ENCODE measurements at regions not wholly inside any gene's neighbourhood (a gene's known extent, or its start where the extent isn't known, plus 50 kb on each side); places are given as distances from the start of the nearest gene placed in this dataset.

DNA sequence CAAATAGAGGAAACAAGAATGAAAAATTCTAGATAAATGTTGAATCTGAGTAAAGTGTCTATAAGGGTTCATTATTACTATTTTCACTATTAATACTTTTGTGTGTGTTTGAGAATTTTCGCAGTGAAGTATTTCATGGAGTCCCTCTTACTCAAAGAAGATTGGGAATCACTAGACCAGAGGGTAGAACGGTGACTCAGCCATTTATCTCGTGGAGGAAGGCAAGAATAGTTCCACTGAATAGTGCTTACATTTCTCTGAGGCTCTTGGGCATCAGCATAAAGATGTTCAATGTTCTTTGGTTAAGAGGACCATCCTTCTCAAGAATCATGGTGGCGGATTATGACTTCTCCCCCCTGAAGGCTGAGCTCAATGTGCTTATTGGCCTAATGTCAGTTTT lies 376.7 kb upstream of the ARID1B start:
- Mint-ChIP-seq H3K4me3 (no peak overlapping the region), H3K27ac (no peak overlapping the region), H3K27me3 (ENCODE audit: insufficient read depth, low read depth) (peaks cover 4% of the 10 kb centered on the region), H3K4me1 (peaks cover 6% of the 10 kb centered on the region), H3K36me3 (no peaks in the 10 kb centered on the region), H3K9me3 (no peaks in the 10 kb centered on the region)
- TF ChIP-seq EZH2 (IDR thresholded peaks at IDR 0.05): no peak
- no peak for TF ChIP-seq EZH2phosphoT487 (IDR thresholded peaks at IDR 0.05)
- no peak for TF ChIP-seq CTCF (IDR thresholded peaks at IDR 0.05)
- H3K4me1 ChIP-seq: peaks cover 18% of the 10 kb centered on the region
- no peaks in the 10 kb centered on the region for H3K79me2 ChIP-seq (ENCODE audit: low read depth)
- H3K9me3 ChIP-seq (ENCODE audit: low read depth): no peaks in the 10 kb centered on the region
- peaks cover 19% of the 10 kb centered on the region for H3F3A ChIP-seq (ENCODE audit: low read depth)
- no peaks in the 10 kb centered on the region for H3K36me3 ChIP-seq
- H3K4me3 ChIP-seq: no peak overlapping the region
- H3K27ac ChIP-seq: no peak overlapping the region
- H3K4me2 ChIP-seq: no peak overlapping the region
- no peak overlapping the region for H2AFZ ChIP-seq (replicated peaks)
- no peaks in the 10 kb centered on the region for H4K20me1 ChIP-seq (ENCODE audit: low read depth)
- H3K9ac ChIP-seq: no peak overlapping the region
- no peaks in the 10 kb centered on the region for H3K27me3 ChIP-seq
- no peak for DNase-seq (ENCODE audit: low spot score)

DNA sequence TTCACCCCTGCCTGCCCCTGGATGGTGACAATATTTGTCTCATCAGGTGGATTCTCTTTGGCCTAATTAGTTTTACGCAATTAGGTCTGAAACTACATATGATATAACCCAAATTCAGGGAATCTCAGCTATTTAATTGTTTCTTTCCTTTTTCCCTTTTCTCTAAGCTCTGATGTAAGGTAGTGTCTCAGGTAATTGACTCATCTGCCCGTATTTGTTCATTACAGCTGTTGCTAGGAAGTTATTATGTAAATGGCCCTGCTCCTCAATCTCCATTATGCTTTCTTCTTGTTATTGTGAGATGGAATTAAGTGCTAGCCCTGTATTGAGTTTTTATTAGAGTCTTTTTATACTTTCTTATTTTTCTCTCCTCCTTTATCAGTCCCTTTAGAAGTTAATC lies 378.2 kb upstream of the ARID1B start:
- Mint-ChIP-seq H3K4me3 (no peak overlapping the region), H3K9me3 (no peaks in the 10 kb centered on the region), H3K4me1 (peaks cover 6% of the 10 kb centered on the region), H3K36me3 (no peaks in the 10 kb centered on the region), H3K27me3 (ENCODE audit: insufficient read depth, low read depth) (peaks cover 5% of the 10 kb centered on the region), H3K27ac (no peak overlapping the region)
- H3K9ac ChIP-seq: no peak overlapping the region
- no peaks in the 10 kb centered on the region for H3K9me3 ChIP-seq (ENCODE audit: low read depth)
- H3K27me3 ChIP-seq: no peaks in the 10 kb centered on the region
- H2AFZ ChIP-seq (replicated peaks): no peak overlapping the region
- H3K36me3 ChIP-seq: no peaks in the 10 kb centered on the region
- H3K4me2 ChIP-seq: no peak overlapping the region
- TF ChIP-seq CTCF (IDR thresholded peaks at IDR 0.05): no peak
- no peak for TF ChIP-seq EZH2 (IDR thresholded peaks at IDR 0.05)
- TF ChIP-seq EZH2phosphoT487 (IDR thresholded peaks at IDR 0.05): no peak
- H3F3A ChIP-seq (ENCODE audit: low read depth): peaks cover 19% of the 10 kb centered on the region
- H3K4me3 ChIP-seq: no peak overlapping the region
- no peaks in the 10 kb centered on the region for H4K20me1 ChIP-seq (ENCODE audit: low read depth)
- peaks cover 18% of the 10 kb centered on the region for H3K4me1 ChIP-seq
- H3K79me2 ChIP-seq (ENCODE audit: low read depth): no peaks in the 10 kb centered on the region
- H3K27ac ChIP-seq: no peak overlapping the region
- no peak for DNase-seq (ENCODE audit: low spot score)

- H3K4me2 ChIP-seq: no peak overlapping the region
- no peak for DNase-seq (ENCODE audit: low spot score)
- Mint-ChIP-seq H3K9me3 (no peaks in the 10 kb centered on the region), H3K4me3 (no peak overlapping the region), H3K4me1 (peaks cover 6% of the 10 kb centered on the region), H3K27ac (no peak overlapping the region), H3K27me3 (ENCODE audit: insufficient read depth, low read depth) (peaks cover 8% of the 10 kb centered on the region), H3K36me3 (no peaks in the 10 kb centered on the region)
- no peaks in the 10 kb centered on the region for H3K9me3 ChIP-seq (ENCODE audit: low read depth)
- H3F3A ChIP-seq (ENCODE audit: low read depth): peaks cover 19% of the 10 kb centered on the region
- no peaks in the 10 kb centered on the region for H3K36me3 ChIP-seq
- no peak overlapping the region for H2AFZ ChIP-seq (replicated peaks)
- no peaks in the 10 kb centered on the region for H4K20me1 ChIP-seq (ENCODE audit: low read depth)
- TF ChIP-seq EZH2phosphoT487 (IDR thresholded peaks at IDR 0.05) (no peak), EZH2 (IDR thresholded peaks at IDR 0.05) (no peak), CTCF (IDR thresholded peaks at IDR 0.05) (no peak)
- no peaks in the 10 kb centered on the region for H3K27me3 ChIP-seq
- peaks cover 18% of the 10 kb centered on the region for H3K4me1 ChIP-seq
- H3K9ac ChIP-seq: no peak overlapping the region
- no peak overlapping the region for H3K27ac ChIP-seq
- H3K79me2 ChIP-seq (ENCODE audit: low read depth): no peaks in the 10 kb centered on the region
- no peak overlapping the region for H3K4me3 ChIP-seq
Observed at GRCh38 chr6:156398371-156398770, 378.8 kb upstream of the ARID1B start.

All from neural progenitor cell (in vitro differentiated cells).